Liver (tissue), 8 donors: ENCODE measurements at regions not wholly inside any gene's neighbourhood (a gene's known extent, or its start where the extent isn't known, plus 50 kb on each side); places are given as distances from the start of the nearest gene placed in this dataset.

ENCODE experiments used
- DNase-seq: peaks from one replicate; pipeline ENCODE4 v3.0.0-alpha.2; 2017; ENCODE audit warnings: low spot score
- H3K27ac ChIP-seq, 2 donors: one replicate each; pipeline ENCODE4 v1.7.0; 2013; ENCODE audit warnings: inconsistent platforms in 2 of 2, low read length in 2 of 2, control low read depth in 1 of 2, low read depth in 1 of 2, mild to moderate bottlenecking in 1 of 2
- H3K27me3 ChIP-seq, 4 donors: one replicate each; pipeline versions ENCODE4 v1.6.1 to v1.7.0; 2013; ENCODE audit warnings: low read length in 3 of 4, inconsistent platforms in 1 of 4, mild to moderate bottlenecking in 1 of 4, moderate library complexity in 1 of 4; ENCODE audit not compliant: control insufficient read depth in 4 of 4, insufficient read depth in 4 of 4
- H3K36me3 ChIP-seq, 4 donors: one replicate each; pipeline versions ENCODE4 v1.6.1 to v1.7.0; 2013; ENCODE audit warnings: low read length in 3 of 4, mild to moderate bottlenecking in 3 of 4, low read depth in 1 of 4, moderate library complexity in 1 of 4; ENCODE audit not compliant: control insufficient read depth in 4 of 4, insufficient read depth in 3 of 4
- H3K4me1 ChIP-seq, 4 donors: one replicate each; pipeline versions ENCODE4 v1.6.1 to v1.7.0; 2013; ENCODE audit warnings: low read length in 3 of 4, mild to moderate bottlenecking in 3 of 4, moderate library complexity in 1 of 4; ENCODE audit not compliant: control insufficient read depth in 4 of 4, insufficient read depth in 4 of 4
- H3K4me3 ChIP-seq, 3 donors: one replicate each; pipeline versions ENCODE4 v1.6.1 to v1.7.0; 2013; ENCODE audit warnings: low read length in 3 of 3, control low read depth in 1 of 3, low read depth in 1 of 3, mild to moderate bottlenecking in 1 of 3
- H3K9ac ChIP-seq, 2 donors: one replicate each; pipeline ENCODE4 v1.7.0; 2013; ENCODE audit warnings: low read length in 2 of 2, mild to moderate bottlenecking in 2 of 2, moderate library complexity in 2 of 2, control low read depth in 1 of 2, low read depth in 1 of 2
- H3K9me3 ChIP-seq, 4 donors: one replicate each; pipeline versions ENCODE4 v1.6.1 to v1.7.0; 2013; ENCODE audit warnings: low read length in 3 of 4; ENCODE audit not compliant: control insufficient read depth in 4 of 4
- ATF3 ChIP-seq: IDR thresholded peaks from 2 replicates; pipeline ENCODE4 v1.6.1; 2016; ENCODE audit warnings: antibody characterized with exemption
- EGR1 ChIP-seq, 2 donors: IDR thresholded peaks; 2 replicates each; pipeline ENCODE4 v1.6.1; 2016 to 2018; ENCODE audit warnings: antibody characterized with exemption in 2 of 2, low read depth in 2 of 2
- FOXA1 ChIP-seq: IDR thresholded peaks from 2 replicates; pipeline ENCODE4 v1.6.1; 2016; ENCODE audit warnings: antibody characterized with exemption
- FOXA2 ChIP-seq: IDR thresholded peaks from 2 replicates; pipeline ENCODE4 v1.6.1; 2016; ENCODE audit warnings: antibody characterized with exemption
- GABPA ChIP-seq, 2 donors: IDR thresholded peaks in 1 of 2; conservative IDR thresholded peaks in 1 of 2; 2 replicates each; pipeline ENCODE4 v1.6.1; 2016; ENCODE audit warnings: antibody characterized with exemption in 2 of 2, mild to moderate bottlenecking in 1 of 2, moderate library complexity in 1 of 2
- HNF4A ChIP-seq, 2 donors: conservative IDR thresholded peaks; 2 replicates each; pipeline ENCODE4 v1.6.1; 2016; ENCODE audit warnings: antibody characterized with exemption in 2 of 2, mild to moderate bottlenecking in 2 of 2
- HNF4G ChIP-seq: IDR thresholded peaks from 2 replicates; pipeline ENCODE4 v1.6.1; 2016; ENCODE audit warnings: antibody characterized with exemption
- JUND ChIP-seq, 2 donors: IDR thresholded peaks; 2 replicates each; pipeline ENCODE4 v1.6.1; 2016; ENCODE audit warnings: antibody characterized with exemption in 2 of 2
- MAX ChIP-seq: IDR thresholded peaks from 2 replicates; pipeline ENCODE4 v1.6.1; 2016; ENCODE audit warnings: antibody characterized with exemption
- RAD21 ChIP-seq, 2 donors: IDR thresholded peaks; 2 replicates each; pipeline ENCODE4 v1.6.1; 2016; ENCODE audit warnings: antibody characterized with exemption in 2 of 2, mild to moderate bottlenecking in 2 of 2
- REST ChIP-seq: IDR thresholded peaks from 2 replicates; pipeline ENCODE4 v1.6.1; 2016; ENCODE audit warnings: antibody characterized with exemption, mild to moderate bottlenecking
- RXRA ChIP-seq, 2 donors: IDR thresholded peaks; 2 replicates each; pipeline ENCODE4 v1.6.1; 2017 to 2018; ENCODE audit warnings: antibody characterized with exemption in 2 of 2, mild to moderate bottlenecking in 1 of 2
- SP1 ChIP-seq: IDR thresholded peaks from 2 replicates; pipeline ENCODE4 v1.6.1; 2018; ENCODE audit warnings: antibody characterized with exemption, mild to moderate bottlenecking
- TAF1 ChIP-seq: conservative IDR thresholded peaks from 2 replicates; pipeline ENCODE4 v1.6.1; 2016; ENCODE audit warnings: antibody characterized with exemption, mild to moderate bottlenecking
- YY1 ChIP-seq: IDR thresholded peaks from 2 replicates; pipeline ENCODE4 v1.6.1; 2016; ENCODE audit warnings: antibody characterized with exemption, mild to moderate bottlenecking
- WGBS: extraction: QIAGEN DNeasy Blood & Tissue Kit; methylation state at CpG from one replicate; pipeline ENCODE4 v1.1.7; 2013; 5-methylcytosine and 5-hydroxymethylcytosine counted together
- TF ChIP-seq, protein P1 (sequence below): IDR thresholded peaks from 2 replicates; pipeline ENCODE4 v1.6.1; 2016; ENCODE audit warnings: antibody characterized with exemption
- TF ChIP-seq, protein P2 (sequence below): fragments of 150-350 bp; IDR thresholded peaks from 2 replicates; pipeline ENCODE4 v1.5.1; 2017; ENCODE audit warnings: improper control_type of control experiment, low read depth, low read length; ENCODE audit not compliant: missing input control
- donor health status: healthy.
- donor health status: healthy.
- donor health status: healthy.
- donor health status: healthy.
- donor health status: healthy.

DNA sequence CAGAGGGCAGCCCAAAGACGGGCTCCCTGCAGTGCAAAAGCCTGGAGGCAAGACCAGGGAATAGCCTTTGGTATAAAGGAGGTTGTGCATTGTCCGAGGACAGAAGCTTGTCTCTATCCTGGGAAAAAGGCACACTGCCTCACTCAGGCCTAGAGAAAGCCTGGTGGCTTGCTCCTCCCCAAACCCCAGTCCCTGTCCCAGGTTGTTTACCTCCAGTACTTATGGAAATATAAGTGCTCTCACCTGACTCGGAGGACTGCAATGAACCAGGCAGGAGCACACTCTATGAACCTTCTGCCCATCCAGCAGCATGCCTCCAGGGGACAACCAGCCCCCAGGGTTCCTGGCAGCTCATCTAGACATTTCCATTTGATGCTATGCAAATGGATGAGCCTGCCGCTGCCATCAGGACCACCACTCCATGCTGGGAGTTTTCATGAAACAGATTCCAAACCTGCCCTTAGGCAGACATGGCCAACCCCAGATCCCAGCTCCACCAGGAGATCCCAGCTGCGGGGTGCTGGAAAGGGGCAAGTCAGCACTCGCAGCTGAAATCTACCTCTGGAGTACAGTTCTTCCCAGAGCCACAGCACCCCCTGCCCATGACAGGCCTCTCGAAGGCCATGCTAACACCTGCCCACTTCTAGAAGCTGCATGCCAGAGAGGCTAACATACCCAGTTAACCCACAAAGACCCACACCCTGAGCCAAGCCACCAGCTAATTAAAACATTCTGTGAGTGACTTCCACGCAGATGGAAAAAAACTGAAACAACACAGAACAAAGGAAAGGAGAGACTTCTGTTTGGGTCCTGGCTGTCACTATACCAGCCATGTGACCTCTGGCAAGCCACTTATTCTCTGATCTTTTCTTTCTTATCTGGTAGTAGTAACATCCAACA lies 101.7 kb downstream of the TTC32 start:
- TF ChIP-seq, protein P1, sequence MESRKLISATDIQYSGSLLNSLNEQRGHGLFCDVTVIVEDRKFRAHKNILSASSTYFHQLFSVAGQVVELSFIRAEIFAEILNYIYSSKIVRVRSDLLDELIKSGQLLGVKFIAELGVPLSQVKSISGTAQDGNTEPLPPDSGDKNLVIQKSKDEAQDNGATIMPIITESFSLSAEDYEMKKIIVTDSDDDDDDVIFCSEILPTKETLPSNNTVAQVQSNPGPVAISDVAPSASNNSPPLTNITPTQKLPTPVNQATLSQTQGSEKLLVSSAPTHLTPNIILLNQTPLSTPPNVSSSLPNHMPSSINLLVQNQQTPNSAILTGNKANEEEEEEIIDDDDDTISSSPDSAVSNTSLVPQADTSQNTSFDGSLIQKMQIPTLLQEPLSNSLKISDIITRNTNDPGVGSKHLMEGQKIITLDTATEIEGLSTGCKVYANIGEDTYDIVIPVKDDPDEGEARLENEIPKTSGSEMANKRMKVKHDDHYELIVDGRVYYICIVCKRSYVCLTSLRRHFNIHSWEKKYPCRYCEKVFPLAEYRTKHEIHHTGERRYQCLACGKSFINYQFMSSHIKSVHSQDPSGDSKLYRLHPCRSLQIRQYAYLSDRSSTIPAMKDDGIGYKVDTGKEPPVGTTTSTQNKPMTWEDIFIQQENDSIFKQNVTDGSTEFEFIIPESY = no peak
- no peak for TF ChIP-seq ATF3
- no peak for TF ChIP-seq FOXA1
- TF ChIP-seq, protein P2, sequence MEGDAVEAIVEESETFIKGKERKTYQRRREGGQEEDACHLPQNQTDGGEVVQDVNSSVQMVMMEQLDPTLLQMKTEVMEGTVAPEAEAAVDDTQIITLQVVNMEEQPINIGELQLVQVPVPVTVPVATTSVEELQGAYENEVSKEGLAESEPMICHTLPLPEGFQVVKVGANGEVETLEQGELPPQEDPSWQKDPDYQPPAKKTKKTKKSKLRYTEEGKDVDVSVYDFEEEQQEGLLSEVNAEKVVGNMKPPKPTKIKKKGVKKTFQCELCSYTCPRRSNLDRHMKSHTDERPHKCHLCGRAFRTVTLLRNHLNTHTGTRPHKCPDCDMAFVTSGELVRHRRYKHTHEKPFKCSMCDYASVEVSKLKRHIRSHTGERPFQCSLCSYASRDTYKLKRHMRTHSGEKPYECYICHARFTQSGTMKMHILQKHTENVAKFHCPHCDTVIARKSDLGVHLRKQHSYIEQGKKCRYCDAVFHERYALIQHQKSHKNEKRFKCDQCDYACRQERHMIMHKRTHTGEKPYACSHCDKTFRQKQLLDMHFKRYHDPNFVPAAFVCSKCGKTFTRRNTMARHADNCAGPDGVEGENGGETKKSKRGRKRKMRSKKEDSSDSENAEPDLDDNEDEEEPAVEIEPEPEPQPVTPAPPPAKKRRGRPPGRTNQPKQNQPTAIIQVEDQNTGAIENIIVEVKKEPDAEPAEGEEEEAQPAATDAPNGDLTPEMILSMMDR = no peak
- no peak for TF ChIP-seq REST
- TF ChIP-seq RXRA (IDR thresholded peaks at IDR 0.05) = no peak
- TF ChIP-seq HNF4A (conservative IDR thresholded peaks at IDR 0.05) = no peak
- TF ChIP-seq TAF1 = no peak
- no peak for TF ChIP-seq RAD21 (IDR thresholded peaks at IDR 0.05)
- no peak for TF ChIP-seq SP1
- TF ChIP-seq EGR1 (IDR thresholded peaks at IDR 0.05; ENCODE audit: low read depth in 2 of 2) = no peak
- no peak for TF ChIP-seq MAX
- 84% methylated on average over 8 of the region's 8 CpGs for WGBS
- H3K27ac ChIP-seq = no peak overlapping the region
- no peaks in the 10 kb centered on the region for H3K27me3 ChIP-seq
- no peak overlapping the region for H3K9ac ChIP-seq
- no peaks in the 10 kb centered on the region for H3K36me3 ChIP-seq
- H3K4me1 ChIP-seq = no peaks in the 10 kb centered on the region
- no peaks in the 10 kb centered on the region for H3K9me3 ChIP-seq
- no peak overlapping the region for H3K4me3 ChIP-seq
- DNase-seq = no peak

DNA sequence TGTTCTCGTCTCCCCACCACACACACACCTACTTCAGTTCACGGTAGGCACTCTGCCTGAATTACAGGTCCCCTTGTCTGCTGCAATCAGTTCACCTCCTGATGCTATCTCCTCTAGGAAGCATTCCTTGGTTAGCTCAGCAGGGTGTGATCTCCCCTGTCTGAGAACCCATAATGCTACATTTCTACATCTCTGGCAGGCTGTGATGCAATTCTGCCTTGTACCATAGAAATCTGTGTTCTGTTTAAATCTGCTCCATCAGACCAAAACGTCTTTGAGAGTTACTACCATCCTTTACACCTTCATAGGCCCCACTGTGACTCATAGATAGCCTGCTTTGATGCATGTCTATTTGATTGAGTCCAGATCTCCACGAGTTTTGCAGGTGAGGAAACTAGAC lies 103.9 kb downstream of the TTC32 start:
- H3K27me3 ChIP-seq = no peaks in the 10 kb centered on the region
- no peak overlapping the region for H3K9ac ChIP-seq
- DNase-seq = no peak
- no peaks in the 10 kb centered on the region for H3K36me3 ChIP-seq
- 76% methylated on average over 4 of the region's 4 CpGs for WGBS
- H3K27ac ChIP-seq = no peak overlapping the region
- H3K4me1 ChIP-seq = no peaks in the 10 kb centered on the region
- no peak overlapping the region for H3K4me3 ChIP-seq
- no peaks in the 10 kb centered on the region for H3K9me3 ChIP-seq
- no peak for TF ChIP-seq TAF1
- TF ChIP-seq GABPA (IDR thresholded peaks at IDR 0.05 in 1 of 2, conservative IDR thresholded peaks at IDR 0.05 in 1 of 2) = no peak
- no peak for TF ChIP-seq HNF4G
- no peak for TF ChIP-seq EGR1 (IDR thresholded peaks at IDR 0.05; ENCODE audit: low read depth in 2 of 2)
- no peak for TF ChIP-seq SP1
- TF ChIP-seq FOXA1 = no peak
- TF ChIP-seq YY1 = no peak
- TF ChIP-seq REST = no peak
- TF ChIP-seq FOXA2 = no peak
- no peak for TF ChIP-seq MAX
- TF ChIP-seq RXRA (IDR thresholded peaks at IDR 0.05) = no peak
- no peak for TF ChIP-seq JUND (IDR thresholded peaks at IDR 0.05)
- no peak for TF ChIP-seq RAD21 (IDR thresholded peaks at IDR 0.05)
